WERI-Rb-1 (cell line): ENCODE measurements at regions not wholly inside any gene's neighbourhood (a gene's known extent, or its start where the extent isn't known, plus 50 kb on each side); places are given as distances from the start of the nearest gene placed in this dataset.

Experiments used
- DNase-seq: peaks from one replicate; pipeline ENCODE4 v3.0.0-alpha.2; 2020
- H3K27ac ChIP-seq: fragments of 250-450 bp; sonication (Bioruptor Pico); 2 replicates; pipeline ENCODE4 v1.5.1; 2020; ENCODE audit warnings: mild to moderate bottlenecking, moderate library complexity
- H3K27me3 ChIP-seq: fragments of 250-450 bp; sonication (Bioruptor Pico); 2 replicates; pipeline ENCODE4 v1.5.1; 2021; ENCODE audit warnings: mild to moderate bottlenecking, low read depth, moderate library complexity; ENCODE audit not compliant: insufficient read depth, severe bottlenecking
- H3K36me3 ChIP-seq: fragments of 250-450 bp; sonication (Bioruptor Pico); 2 replicates; pipeline ENCODE4 v1.5.1; 2020; ENCODE audit warnings: mild to moderate bottlenecking, moderate library complexity
- H3K4me3 ChIP-seq: 2 replicates; pipeline ENCODE4 v1.5.1; 2011; ENCODE audit warnings: low read depth, mild to moderate bottlenecking, control low read depth, low read length
- H3K9me3 ChIP-seq: fragments of 250-450 bp; sonication (Bioruptor Pico); 2 replicates; pipeline ENCODE4 v1.5.1; 2021; ENCODE audit warnings: mild to moderate bottlenecking, moderate library complexity; ENCODE audit not compliant: severe bottlenecking
- TF ChIP-seq, protein P1 (sequence below): IDR thresholded peaks from 2 replicates; pipeline ENCODE4 v1.5.1; 2011; ENCODE audit warnings: low read depth, mild to moderate bottlenecking, control low read depth, inconsistent platforms, low read length

GRCh38 chr3:7927015-7927414 is 574.6 kb upstream of the LMCD1 start:
- no peak overlapping the region for H3K4me3 ChIP-seq
- H3K27ac ChIP-seq, result no peak overlapping the region
- DNase-seq, result no peak
- H3K9me3 ChIP-seq, result no peaks in the 10 kb centered on the region
- H3K36me3 ChIP-seq, result no peaks in the 10 kb centered on the region
- TF ChIP-seq, protein P1, sequence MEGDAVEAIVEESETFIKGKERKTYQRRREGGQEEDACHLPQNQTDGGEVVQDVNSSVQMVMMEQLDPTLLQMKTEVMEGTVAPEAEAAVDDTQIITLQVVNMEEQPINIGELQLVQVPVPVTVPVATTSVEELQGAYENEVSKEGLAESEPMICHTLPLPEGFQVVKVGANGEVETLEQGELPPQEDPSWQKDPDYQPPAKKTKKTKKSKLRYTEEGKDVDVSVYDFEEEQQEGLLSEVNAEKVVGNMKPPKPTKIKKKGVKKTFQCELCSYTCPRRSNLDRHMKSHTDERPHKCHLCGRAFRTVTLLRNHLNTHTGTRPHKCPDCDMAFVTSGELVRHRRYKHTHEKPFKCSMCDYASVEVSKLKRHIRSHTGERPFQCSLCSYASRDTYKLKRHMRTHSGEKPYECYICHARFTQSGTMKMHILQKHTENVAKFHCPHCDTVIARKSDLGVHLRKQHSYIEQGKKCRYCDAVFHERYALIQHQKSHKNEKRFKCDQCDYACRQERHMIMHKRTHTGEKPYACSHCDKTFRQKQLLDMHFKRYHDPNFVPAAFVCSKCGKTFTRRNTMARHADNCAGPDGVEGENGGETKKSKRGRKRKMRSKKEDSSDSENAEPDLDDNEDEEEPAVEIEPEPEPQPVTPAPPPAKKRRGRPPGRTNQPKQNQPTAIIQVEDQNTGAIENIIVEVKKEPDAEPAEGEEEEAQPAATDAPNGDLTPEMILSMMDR, result no peak
- H3K27me3 ChIP-seq, result no peaks in the 10 kb centered on the region

- no peak overlapping the region for H3K4me3 ChIP-seq
Observed at GRCh38 chr3:7927864-7928263, 573.8 kb upstream of the LMCD1 start.

GRCh38 chr3:7929319-7929889 is 572.2 kb upstream of the LMCD1 start:
- TF ChIP-seq, protein P1, result no peak
- H3K27me3 ChIP-seq, result no peaks in the 10 kb centered on the region
- no peaks in the 10 kb centered on the region for H3K9me3 ChIP-seq
- DNase-seq, result no peak
- no peaks in the 10 kb centered on the region for H3K36me3 ChIP-seq
- no peak overlapping the region for H3K4me3 ChIP-seq
- H3K27ac ChIP-seq, result no peak overlapping the region

More at GRCh38 chr3:7927864-7928263, 573.8 kb upstream of the LMCD1 start:
- Histone ChIP-seq H3K9me3 (no peaks in the 10 kb centered on the region), H3K36me3 (no peaks in the 10 kb centered on the region), H3K27me3 (no peaks in the 10 kb centered on the region), H3K27ac (no peak overlapping the region)
- no peak for DNase-seq
- TF ChIP-seq, protein P1, result no peak

DNA sequence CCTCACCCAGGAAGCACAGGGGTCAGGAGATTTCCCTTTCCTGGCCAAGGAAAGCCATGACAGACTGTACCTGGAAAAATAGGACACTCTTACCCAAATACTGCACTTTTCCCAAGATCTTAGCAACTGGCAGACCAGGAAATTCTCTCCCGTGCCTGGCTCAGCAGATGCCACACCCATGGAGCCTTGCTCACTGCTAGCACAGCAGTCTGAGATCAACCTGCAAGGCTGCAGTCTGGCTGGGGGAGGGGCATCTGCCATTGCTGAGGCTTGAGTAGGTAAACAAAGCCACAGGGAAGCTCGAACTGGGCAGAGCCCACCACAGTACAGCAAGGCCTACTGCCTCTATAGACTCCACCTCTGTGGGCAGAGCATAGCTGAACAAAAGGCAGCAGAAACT is 567.3 kb upstream of the LMCD1 start:
- Histone ChIP-seq H3K36me3 (no peaks in the 10 kb centered on the region), H3K27me3 (no peaks in the 10 kb centered on the region), H3K9me3 (no peaks in the 10 kb centered on the region), H3K27ac (no peak overlapping the region), H3K4me3 (no peak overlapping the region)
- TF ChIP-seq, protein P1, result no peak
- no peak for DNase-seq

DNA sequence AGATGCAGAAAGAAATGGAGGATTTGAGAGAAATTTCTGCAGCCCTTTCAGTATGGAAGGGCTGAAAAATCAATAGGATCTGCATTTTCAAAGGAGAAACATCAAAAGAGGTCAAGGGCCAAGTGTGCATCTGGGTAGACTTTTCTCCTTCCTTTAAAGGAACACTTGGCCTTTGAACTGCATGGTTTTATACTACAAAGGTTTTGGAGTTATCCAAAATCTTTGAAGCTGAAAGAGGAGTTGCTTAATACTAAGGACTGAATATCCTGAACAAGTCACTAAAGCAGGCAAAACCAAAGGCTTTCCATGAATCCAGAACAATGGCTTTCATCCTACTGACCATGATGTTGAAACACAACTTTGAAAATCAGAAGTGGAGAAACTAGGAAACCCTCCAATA is 553.7 kb upstream of the LMCD1 start:
- Histone ChIP-seq H3K4me3 (no peak overlapping the region), H3K27me3 (no peaks in the 10 kb centered on the region), H3K36me3 (no peaks in the 10 kb centered on the region), H3K27ac (no peak overlapping the region), H3K9me3 (no peaks in the 10 kb centered on the region)
- no peak for DNase-seq
- TF ChIP-seq, protein P1, result no peak

GRCh38 chr3:7950890-7951289 is 550.7 kb upstream of the LMCD1 start:
- Histone ChIP-seq H3K36me3 (no peaks in the 10 kb centered on the region), H3K27me3 (no peaks in the 10 kb centered on the region), H3K9me3 (no peaks in the 10 kb centered on the region), H3K27ac (no peak overlapping the region), H3K4me3 (no peak overlapping the region)
- DNase-seq, result no peak
- TF ChIP-seq, protein P1, result no peak
